ENCODE measurements at regions not wholly inside any gene's neighbourhood (a gene's known extent, or its start where the extent isn't known, plus 50 kb on each side); places are given as distances from the start of the nearest gene placed in this dataset.
A peak's percentile ranks its signal among the peaks of the same experiment; 100 is the strongest.

GRCh38 chr6:137740091-137740755, 126.8 kb upstream of the TNFAIP3 start:
- H3K4me1 ChIP-seq (replicated peaks in 1 of 2), result peaks cover 0 to 10% of the 10 kb centered on the region in 2 donors
- in situ Hi-C loops (cut with MboI; ENCODE audit: low pct_unique_long_range_greater_than_20kb in 2 of 9, low sequenced_read_pairs in 9 of 9, unreplicated experiment in 9 of 9), result no loop called here
- H3K27ac ChIP-seq, result no peak overlapping the region
- H3K4me3 ChIP-seq, result no peak overlapping the region
- ATAC-seq (replicated peaks in 6 of 8), result peak in 1 of 8 experiments; percentile 65
- 31 to 94% (median 83%) methylated on average over 2 to 7 of the region's 7 CpGs for WGBS, 10 experiments

DNA sequence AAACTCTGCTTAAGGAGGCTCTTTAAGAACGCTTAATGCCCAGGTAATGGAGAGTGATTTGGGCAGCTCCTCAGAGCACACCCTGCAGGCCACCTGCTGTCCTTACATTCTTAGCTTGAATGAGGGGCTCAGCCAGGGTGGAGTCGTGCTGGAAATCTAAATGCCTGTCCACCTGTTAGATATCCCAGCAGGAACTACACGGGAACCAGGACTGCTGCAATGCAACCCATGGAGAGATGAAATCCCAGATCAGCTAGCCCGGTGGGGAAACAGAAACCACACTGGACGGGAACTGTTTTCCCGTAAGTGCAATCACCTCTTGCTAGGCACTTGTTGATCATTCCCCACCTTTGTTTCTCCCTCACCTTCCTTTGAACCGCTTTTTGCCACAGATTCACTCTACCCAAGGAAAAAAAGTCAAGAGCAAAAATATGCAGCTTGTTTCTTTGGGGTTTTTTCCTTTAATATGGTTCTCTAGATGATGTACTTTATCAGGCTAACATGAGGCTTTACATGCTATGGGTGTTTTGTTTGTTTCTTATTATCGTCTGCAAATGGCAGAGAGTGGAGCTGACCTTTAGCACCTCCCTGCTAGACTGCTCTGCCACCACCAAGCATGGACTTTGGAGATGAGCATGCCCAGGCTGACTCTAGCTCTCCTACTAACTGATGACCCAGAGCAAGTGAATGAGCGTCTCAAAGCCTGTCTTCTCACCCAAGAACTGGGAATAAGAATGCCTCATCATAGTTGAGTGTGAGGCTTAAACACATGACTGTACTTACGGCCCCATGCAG, 125.9 kb upstream of the TNFAIP3 start:
- H3K4me1 ChIP-seq (replicated peaks in 1 of 2), result peaks cover 0 to 10% of the 10 kb centered on the region in 2 donors
- 50 to 87% (median 70%) methylated on average over 2 to 7 of the region's 10 CpGs; no CpG with 5 or more reads in 1 of the 10 experiments for WGBS, 10 experiments
- in situ Hi-C loops (cut with MboI; ENCODE audit: low pct_unique_long_range_greater_than_20kb in 2 of 9, low sequenced_read_pairs in 9 of 9, unreplicated experiment in 9 of 9), result no loop called here
- H3K27ac ChIP-seq, result no peak overlapping the region
- ATAC-seq (replicated peaks in 6 of 8), result no peak
- no peak overlapping the region for H3K4me3 ChIP-seq

- Histone ChIP-seq H3K4me1 (replicated peaks in 1 of 2) (no peaks in the 10 kb centered on the region), H3K27ac (no peak overlapping the region), H3K4me3 (no peak overlapping the region)
- no peak for ATAC-seq (replicated peaks in 6 of 8)
- in situ Hi-C loops (cut with MboI; ENCODE audit: low pct_unique_long_range_greater_than_20kb in 2 of 9, low sequenced_read_pairs in 9 of 9, unreplicated experiment in 9 of 9), result no loop called here
- 68 to 100% (median 88%) methylated on average over 1 to 4 of the region's 4 CpGs for WGBS, 10 experiments
These were observed 123.6 kb upstream of the TNFAIP3 start for GRCh38 chr6:137743493-137743892.

DNA sequence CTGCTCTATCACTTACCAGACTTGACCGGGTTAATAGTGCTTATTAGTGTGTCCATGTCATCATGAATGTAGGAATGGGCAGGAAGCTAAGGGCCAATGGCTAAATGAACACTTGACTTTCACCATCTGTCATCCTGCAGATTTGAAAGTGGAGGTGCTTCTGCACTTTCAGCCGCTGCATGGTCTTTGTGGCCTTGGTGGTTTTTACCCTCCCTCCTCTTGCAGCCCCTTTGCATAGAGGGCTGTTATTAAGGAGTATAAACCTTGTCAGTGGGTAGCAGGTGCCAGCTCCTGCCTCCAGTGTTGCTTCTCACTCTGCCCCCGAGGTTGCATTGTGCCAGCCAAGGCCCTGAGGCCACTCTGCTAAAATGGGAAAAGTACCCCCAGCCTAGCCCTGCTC, 122.2 kb upstream of the TNFAIP3 start:
- 73 to 100% (median 90%) methylated on average over 1 to 3 of the region's 3 CpGs; no CpG with 5 or more reads in 1 of the 10 experiments for WGBS, 10 experiments
- H3K27ac ChIP-seq, result no peak overlapping the region
- no peak for ATAC-seq (replicated peaks in 6 of 8)
- no peaks in the 10 kb centered on the region for H3K4me1 ChIP-seq (replicated peaks in 1 of 2)
- H3K4me3 ChIP-seq, result no peak overlapping the region
- in situ Hi-C loops (cut with MboI; ENCODE audit: low pct_unique_long_range_greater_than_20kb in 2 of 9, low sequenced_read_pairs in 9 of 9, unreplicated experiment in 9 of 9), result no loop called here

GRCh38 chr6:137745321-137745720, 121.7 kb upstream of the TNFAIP3 start:
- Histone ChIP-seq H3K4me1 (replicated peaks in 1 of 2) (no peaks in the 10 kb centered on the region), H3K27ac (no peak overlapping the region), H3K4me3 (no peak overlapping the region)
- 20 to 100% (median 77%) methylated on average over 1 of the region's 1 CpG; no CpG with 5 or more reads in 4 of the 10 experiments for whole genome bisulfite sequencing, 10 experiments
- no peak for ATAC-seq (replicated peaks in 6 of 8)
- in situ Hi-C loops (cut with MboI; ENCODE audit: low pct_unique_long_range_greater_than_20kb in 2 of 9, low sequenced_read_pairs in 9 of 9, unreplicated experiment in 9 of 9), result no loop called here

DNA sequence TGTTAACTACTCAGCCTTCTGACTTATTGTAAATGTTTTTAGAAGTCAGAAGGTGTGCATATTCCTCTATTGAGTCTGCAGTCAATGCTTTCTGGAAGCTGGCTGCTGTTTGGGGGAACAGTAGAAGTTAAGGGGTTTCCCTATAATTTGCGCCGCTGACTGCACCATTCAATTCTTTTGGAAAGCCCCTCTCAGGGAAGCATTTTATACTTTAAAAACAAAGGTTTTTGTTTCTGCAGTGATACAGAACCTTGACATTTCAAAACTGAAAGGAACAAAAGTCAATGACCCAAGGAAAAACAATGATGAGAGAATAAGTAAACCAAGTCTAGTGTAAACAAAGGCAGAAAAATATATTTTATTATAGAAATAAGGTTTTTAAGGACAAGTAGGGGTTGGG, 120.8 kb upstream of the TNFAIP3 start:
- in situ Hi-C loops (cut with MboI; ENCODE audit: low pct_unique_long_range_greater_than_20kb in 2 of 9, low sequenced_read_pairs in 9 of 9, unreplicated experiment in 9 of 9), result no loop called here

GRCh38 chr6:137749696-137750211, 117.3 kb upstream of the TNFAIP3 start:
- in situ Hi-C loops (cut with MboI; ENCODE audit: low pct_unique_long_range_greater_than_20kb in 2 of 9, low sequenced_read_pairs in 9 of 9, unreplicated experiment in 9 of 9), result no loop called here
- 0 to 79% (median 64%) methylated on average over 3 to 7 of the region's 8 CpGs for WGBS, 10 experiments
- ATAC-seq (replicated peaks in 6 of 8), result peak in 6 of 8 experiments; percentile 19 to 85 (median 40)
- no peak overlapping the region for H3K4me3 ChIP-seq
- H3K27ac ChIP-seq, result no peak overlapping the region
- H3K4me1 ChIP-seq (replicated peaks in 1 of 2), result no peaks in the 10 kb centered on the region

More for the DNA sequence above, 120.8 kb upstream of the TNFAIP3 start:
- H3K27ac ChIP-seq, result no peak overlapping the region
- no peak for ATAC-seq (replicated peaks in 6 of 8)
- 88 to 100% (median 93%) methylated on average over 2 of the region's 2 CpGs; no CpG with 5 or more reads in 1 of the 10 experiments for WGBS, 10 experiments
- H3K4me1 ChIP-seq (replicated peaks in 1 of 2), result no peaks in the 10 kb centered on the region
- H3K4me3 ChIP-seq, result no peak overlapping the region

DNA sequence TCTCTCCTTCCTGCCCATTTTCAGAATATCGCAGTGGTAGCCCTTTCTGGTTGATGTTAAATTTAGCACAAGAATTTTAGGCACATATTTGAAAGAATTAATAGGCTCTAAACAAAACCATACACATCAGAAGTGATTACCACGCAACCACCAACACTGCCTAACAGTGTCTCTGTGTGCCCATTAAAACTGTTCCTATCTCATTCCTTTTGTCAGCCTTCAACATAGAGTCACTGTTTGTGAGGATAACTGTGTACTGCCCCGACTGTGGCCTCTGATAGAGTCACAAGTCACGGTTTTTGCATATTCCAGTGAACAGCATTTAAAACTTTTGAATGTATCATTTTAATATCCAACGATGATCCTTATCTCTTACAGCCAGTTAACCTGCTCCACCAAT, 116.8 kb upstream of the TNFAIP3 start:
- WGBS, 10 experiments, result 6 to 93% (median 82%) methylated on average over 2 to 5 of the region's 5 CpGs
- ATAC-seq (replicated peaks in 6 of 8), result peak in 2 of 8 experiments; percentile 35 to 77
- in situ Hi-C loops (cut with MboI; ENCODE audit: low pct_unique_long_range_greater_than_20kb in 2 of 9, low sequenced_read_pairs in 9 of 9, unreplicated experiment in 9 of 9), result no loop called here
- Histone ChIP-seq H3K4me3 (no peak overlapping the region), H3K27ac (no peak overlapping the region), H3K4me1 (replicated peaks in 1 of 2) (no peaks in the 10 kb centered on the region)

DNA sequence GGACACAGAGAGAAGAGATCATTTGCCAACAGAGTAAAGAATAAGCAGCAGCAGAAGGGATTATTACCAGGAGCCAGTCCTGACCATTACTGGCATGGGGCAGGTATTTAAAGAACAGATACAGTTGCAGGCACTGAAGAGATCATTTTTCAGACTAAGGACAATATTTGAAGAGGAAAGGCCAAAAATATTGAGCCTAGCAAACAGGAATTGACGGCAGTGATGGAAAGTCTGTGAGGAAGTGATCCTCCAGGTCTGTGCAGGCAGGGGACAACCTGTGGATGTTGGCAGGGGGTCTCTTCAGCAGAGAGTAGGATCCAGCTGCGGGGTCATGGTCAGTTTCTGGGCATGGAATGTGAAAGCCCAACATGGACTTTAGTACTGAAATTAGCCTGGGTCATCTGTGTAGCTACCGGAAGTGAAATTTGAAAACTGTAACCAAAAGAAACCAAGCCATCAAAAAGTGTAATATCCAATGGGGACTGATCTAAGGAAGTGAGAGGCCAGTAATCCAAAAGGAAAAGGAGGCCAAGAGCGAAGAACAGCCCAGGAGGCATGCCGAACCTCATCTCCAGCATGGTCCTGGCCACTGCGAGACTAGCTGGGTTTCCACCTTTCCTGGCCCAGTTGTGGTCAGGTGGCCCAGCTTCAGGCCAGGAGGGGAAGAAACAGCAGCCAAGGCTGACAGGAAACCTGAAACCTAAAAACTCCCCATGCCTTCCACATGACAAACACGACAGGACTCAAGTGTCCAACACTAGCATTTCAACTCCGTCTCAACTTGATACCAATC, 115.1 kb upstream of the TNFAIP3 start:
- Histone ChIP-seq H3K4me1 (replicated peaks in 1 of 2) (no peaks in the 10 kb centered on the region), H3K27ac (no peak overlapping the region), H3K4me3 (no peak overlapping the region)
- 71 to 100% (median 88%) methylated on average over 1 to 8 of the region's 8 CpGs; no CpG with 5 or more reads in 1 of the 10 experiments for WGBS, 10 experiments
- in situ Hi-C loops (cut with MboI; ENCODE audit: low pct_unique_long_range_greater_than_20kb in 2 of 9, low sequenced_read_pairs in 9 of 9, unreplicated experiment in 9 of 9), result no loop called here
- ATAC-seq (replicated peaks in 6 of 8), result no peak

- in situ Hi-C loops (cut with MboI; ENCODE audit: low pct_unique_long_range_greater_than_20kb in 2 of 9, low sequenced_read_pairs in 9 of 9, unreplicated experiment in 9 of 9), result no loop called here
- no peak for ATAC-seq (replicated peaks in 6 of 8)
- WGBS, 10 experiments, result 42 to 86% (median 61%) methylated on average over 2 to 3 of the region's 3 CpGs; no CpG with 5 or more reads in 1 of the 10 experiments
These were observed 112.7 kb upstream of the TNFAIP3 start for GRCh38 chr6:137754366-137754765.

GRCh38 chr6:137754866-137755265, 112.2 kb upstream of the TNFAIP3 start:
- Histone ChIP-seq H3K4me1 (replicated peaks in 1 of 2) (no peaks in the 10 kb centered on the region), H3K27ac (no peak overlapping the region), H3K4me3 (no peak overlapping the region)
- in situ Hi-C loops (cut with MboI; ENCODE audit: low pct_unique_long_range_greater_than_20kb in 2 of 9, low sequenced_read_pairs in 9 of 9, unreplicated experiment in 9 of 9), result no loop called here
- ATAC-seq (replicated peaks in 6 of 8), result no peak

More at GRCh38 chr6:137754366-137754765, 112.7 kb upstream of the TNFAIP3 start:
- H3K4me3 ChIP-seq, result no peak overlapping the region
- no peak overlapping the region for H3K27ac ChIP-seq
- no peaks in the 10 kb centered on the region for H3K4me1 ChIP-seq (replicated peaks in 1 of 2)

GRCh38 chr6:137755284-137755683, 111.8 kb upstream of the TNFAIP3 start:
- no peak for ATAC-seq (replicated peaks in 6 of 8)

DNA sequence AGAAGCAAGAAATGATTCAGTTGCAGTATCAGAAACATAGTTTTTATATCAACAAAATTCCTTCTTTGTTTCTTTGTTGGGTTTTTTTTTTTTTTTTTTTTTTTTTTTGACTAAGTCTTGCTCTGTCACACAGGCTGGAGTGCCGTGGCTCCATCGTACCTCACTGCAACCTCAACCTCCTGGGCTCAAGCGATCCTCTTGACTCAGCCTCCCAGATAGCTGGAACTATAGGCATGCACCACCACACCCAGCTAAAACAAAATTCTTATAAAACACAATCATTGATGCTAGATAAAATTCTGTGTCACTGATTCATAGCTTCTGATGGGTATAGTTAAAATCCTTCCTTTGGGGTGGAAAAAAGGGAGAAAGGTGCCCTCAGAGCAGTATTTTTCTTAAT, 110.3 kb upstream of the TNFAIP3 start:
- H3K4me3 ChIP-seq, result no peak overlapping the region
- H3K4me1 ChIP-seq (replicated peaks in 1 of 2), result no peaks in the 10 kb centered on the region
- no peak overlapping the region for H3K27ac ChIP-seq
- no peak for ATAC-seq (replicated peaks in 6 of 8)
- WGBS, 10 experiments, result 61 to 100% (median 94%) methylated on average over 2 to 3 of the region's 3 CpGs; no CpG with 5 or more reads in 2 of the 10 experiments
- in situ Hi-C loops (cut with MboI; ENCODE audit: low pct_unique_long_range_greater_than_20kb in 2 of 9, low sequenced_read_pairs in 9 of 9, unreplicated experiment in 9 of 9), result no loop called here

More at GRCh38 chr6:137755284-137755683, 111.8 kb upstream of the TNFAIP3 start:
- WGBS, 10 experiments, result 21 to 94% (median 76%) methylated on average over 1 to 2 of the region's 2 CpGs; no CpG with 5 or more reads in 3 of the 10 experiments
- Histone ChIP-seq H3K4me3 (no peak overlapping the region), H3K27ac (no peak overlapping the region), H3K4me1 (replicated peaks in 1 of 2) (no peaks in the 10 kb centered on the region)
- in situ Hi-C loops (cut with MboI; ENCODE audit: low pct_unique_long_range_greater_than_20kb in 2 of 9, low sequenced_read_pairs in 9 of 9, unreplicated experiment in 9 of 9), result no loop called here

Measured in motor neuron (in vitro differentiated cells).